OCI-LY3 (cell line): ENCODE measurements at regions not wholly inside any gene's neighbourhood (a gene's known extent, or its start where the extent isn't known, plus 50 kb on each side); places are given as distances from the start of the nearest gene placed in this dataset.

Experiments used
- H2AFZ ChIP-seq: fragments of 200-600, 300-600 bp; shearing (Covaris generic); 2 replicates; pipeline ENCODE4 v1.6.0; 2014; ENCODE audit warnings: antibody characterized with exemption, low read depth, low read length
- H3K27ac ChIP-seq: fragments of 200-600, 300-600 bp; sonication (generic); 2 replicates; pipeline ENCODE4 v1.5.1; 2014; ENCODE audit warnings: mild to moderate bottlenecking, low read length, moderate library complexity, mixed read lengths
- H3K27me3 ChIP-seq: fragments of 200-600, 300-600 bp; sonication (generic); 2 replicates; pipeline ENCODE4 v1.6.1; 2014; ENCODE audit warnings: low read depth, low read length, mixed read lengths
- H3K36me3 ChIP-seq: fragments of 200-600, 300-600 bp; sonication (generic); replicated peaks from 2 replicates; pipeline ENCODE3; 2014; ENCODE audit warnings: low read depth, low read length, mixed read lengths
- H3K4me1 ChIP-seq: fragments of 300-600, 200-600 bp; sonication (generic); 2 replicates; pipeline ENCODE4 v1.6.1; 2014; ENCODE audit warnings: low read length, mixed read lengths
- H3K4me2 ChIP-seq: fragments of 200-600, 300-600 bp; sonication (generic); 2 replicates; pipeline ENCODE4 v1.6.1; 2014; ENCODE audit warnings: low read length, mixed read lengths
- H3K4me3 ChIP-seq: fragments of 300-600, 200-600 bp; sonication (generic); 2 replicates; pipeline ENCODE4 v1.5.1; 2014; ENCODE audit warnings: antibody characterized with exemption, mild to moderate bottlenecking, low read length, moderate library complexity
- H3K79me2 ChIP-seq: fragments of 300-600, 200-600 bp; shearing (Covaris generic); 2 replicates; pipeline ENCODE4 v1.6.1; 2014; ENCODE audit warnings: mild to moderate bottlenecking, low read length, mixed read lengths
- H3K9ac ChIP-seq: fragments of 300-600, 200-600 bp; shearing (Covaris generic); 2 replicates; pipeline ENCODE4 v1.6.0; 2014; ENCODE audit warnings: mild to moderate bottlenecking, low read length, moderate library complexity
- H3K9me3 ChIP-seq: fragments of 200-600, 300-600 bp; shearing (Covaris generic); 2 replicates; pipeline ENCODE4 v1.6.1; 2014; ENCODE audit warnings: low read length, mixed read lengths; ENCODE audit not compliant: insufficient read depth
- H4K20me1 ChIP-seq: fragments of 200-600, 300-600 bp; sonication (generic); 2 replicates; pipeline ENCODE4 v1.6.1; 2016; ENCODE audit warnings: low read length, mixed read lengths; ENCODE audit not compliant: insufficient read depth
- EZH2phosphoT487 ChIP-seq: fragments of 200-600 bp; shearing (Covaris generic); IDR thresholded peaks from 2 replicates; pipeline ENCODE4 v1.6.1; 2018; ENCODE audit warnings: antibody characterized with exemption, mixed run types, low read depth
- TF ChIP-seq, protein P1 (sequence below): fragments of 200-600, 300-600 bp; sonication (generic); IDR thresholded peaks from 2 replicates; pipeline ENCODE4 v1.5.1; 2014; ENCODE audit warnings: antibody characterized with exemption, low read length, low read depth

DNA sequence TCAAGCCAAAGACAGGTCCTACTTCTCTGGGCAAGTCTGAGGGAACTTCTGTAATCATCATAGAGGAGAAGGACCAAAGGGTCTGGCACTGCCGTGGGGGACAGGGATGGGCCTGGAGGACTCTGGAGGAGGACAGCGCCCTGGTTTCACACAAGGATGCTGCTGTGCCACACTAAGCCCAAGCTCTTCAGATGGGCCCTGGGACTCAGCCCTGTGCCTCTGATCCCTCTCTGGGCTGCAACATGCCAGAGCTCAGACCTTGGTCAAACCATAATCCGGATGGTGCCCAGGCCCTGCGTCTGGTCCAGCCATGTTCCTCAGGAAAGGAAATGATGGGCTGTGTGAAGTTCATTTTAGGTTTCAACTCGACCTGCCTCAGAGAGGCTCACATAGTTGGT, 222.0 kb upstream of the COPS8 start:
- Histone ChIP-seq H2AFZ (no peak overlapping the region), H3K4me2 (peak overlapping the region; percentile 61), H3K27ac (peak overlapping the region; percentile 71)

GRCh38 chr2:236865052-236865451, 220.6 kb upstream of the COPS8 start:
- no peaks in the 10 kb centered on the region for H3K36me3 ChIP-seq
- H3K27me3 ChIP-seq: no peaks in the 10 kb centered on the region
- peaks cover 23% of the 10 kb centered on the region for H3K4me1 ChIP-seq
- H3K4me2 ChIP-seq: no peak overlapping the region
- H3K9ac ChIP-seq: no peak overlapping the region
- no peaks in the 10 kb centered on the region for H4K20me1 ChIP-seq
- H3K79me2 ChIP-seq: no peaks in the 10 kb centered on the region
- H3K4me3 ChIP-seq: no peak overlapping the region
- H3K27ac ChIP-seq: no peak overlapping the region
- no peak overlapping the region for H2AFZ ChIP-seq
- H3K9me3 ChIP-seq: no peaks in the 10 kb centered on the region
- TF ChIP-seq EZH2phosphoT487: no peak
- TF ChIP-seq, protein P1, sequence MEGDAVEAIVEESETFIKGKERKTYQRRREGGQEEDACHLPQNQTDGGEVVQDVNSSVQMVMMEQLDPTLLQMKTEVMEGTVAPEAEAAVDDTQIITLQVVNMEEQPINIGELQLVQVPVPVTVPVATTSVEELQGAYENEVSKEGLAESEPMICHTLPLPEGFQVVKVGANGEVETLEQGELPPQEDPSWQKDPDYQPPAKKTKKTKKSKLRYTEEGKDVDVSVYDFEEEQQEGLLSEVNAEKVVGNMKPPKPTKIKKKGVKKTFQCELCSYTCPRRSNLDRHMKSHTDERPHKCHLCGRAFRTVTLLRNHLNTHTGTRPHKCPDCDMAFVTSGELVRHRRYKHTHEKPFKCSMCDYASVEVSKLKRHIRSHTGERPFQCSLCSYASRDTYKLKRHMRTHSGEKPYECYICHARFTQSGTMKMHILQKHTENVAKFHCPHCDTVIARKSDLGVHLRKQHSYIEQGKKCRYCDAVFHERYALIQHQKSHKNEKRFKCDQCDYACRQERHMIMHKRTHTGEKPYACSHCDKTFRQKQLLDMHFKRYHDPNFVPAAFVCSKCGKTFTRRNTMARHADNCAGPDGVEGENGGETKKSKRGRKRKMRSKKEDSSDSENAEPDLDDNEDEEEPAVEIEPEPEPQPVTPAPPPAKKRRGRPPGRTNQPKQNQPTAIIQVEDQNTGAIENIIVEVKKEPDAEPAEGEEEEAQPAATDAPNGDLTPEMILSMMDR: no peak

More for the DNA sequence above, 222.0 kb upstream of the COPS8 start:
- Histone ChIP-seq H3K27me3 (no peaks in the 10 kb centered on the region), H3K36me3 (no peaks in the 10 kb centered on the region), H3K9ac (no peak overlapping the region), H3K4me1 (peaks cover 26% of the 10 kb centered on the region), H3K4me3 (peak overlapping the region; percentile 33; the same call in 1 of the 2 replicates), H4K20me1 (no peaks in the 10 kb centered on the region), H3K79me2 (no peaks in the 10 kb centered on the region), H3K9me3 (no peaks in the 10 kb centered on the region)
- TF ChIP-seq EZH2phosphoT487: no peak
- TF ChIP-seq, protein P1: no peak

GRCh38 chr2:236866542-236867340, 218.9 kb upstream of the COPS8 start:
- Histone ChIP-seq H3K9me3 (no peaks in the 10 kb centered on the region), H3K4me1 (peaks cover 21% of the 10 kb centered on the region), H2AFZ (no peak overlapping the region), H3K4me2 (no peak overlapping the region), H3K79me2 (no peaks in the 10 kb centered on the region), H3K9ac (no peak overlapping the region), H3K27ac (no peak overlapping the region), H3K4me3 (no peak overlapping the region), H3K36me3 (no peaks in the 10 kb centered on the region), H3K27me3 (no peaks in the 10 kb centered on the region), H4K20me1 (no peaks in the 10 kb centered on the region)
- TF ChIP-seq, protein P1: no peak
- no peak for TF ChIP-seq EZH2phosphoT487

- no peaks in the 10 kb centered on the region for H3K79me2 ChIP-seq
- no peaks in the 10 kb centered on the region for H3K36me3 ChIP-seq
- peaks cover 14% of the 10 kb centered on the region for H3K4me1 ChIP-seq
- TF ChIP-seq, protein P1: no peak
- no peak for TF ChIP-seq EZH2phosphoT487
- no peaks in the 10 kb centered on the region for H3K9me3 ChIP-seq
- H3K4me3 ChIP-seq: no peak overlapping the region
- no peak overlapping the region for H3K4me2 ChIP-seq
- no peak overlapping the region for H2AFZ ChIP-seq
- no peak overlapping the region for H3K27ac ChIP-seq
- H3K9ac ChIP-seq: no peak overlapping the region
- 0 out of 2 replicates have a peak, but pooled peaks cover 3% of the 10 kb centered on the region for H3K27me3 ChIP-seq
- H4K20me1 ChIP-seq: no peaks in the 10 kb centered on the region
Observed at GRCh38 chr2:236867441-236868260, 218.0 kb upstream of the COPS8 start.
